ENCODE measurements at regions not wholly inside any gene's neighbourhood (a gene's known extent, or its start where the extent isn't known, plus 50 kb on each side); places are given as distances from the start of the nearest gene placed in this dataset.

DNA sequence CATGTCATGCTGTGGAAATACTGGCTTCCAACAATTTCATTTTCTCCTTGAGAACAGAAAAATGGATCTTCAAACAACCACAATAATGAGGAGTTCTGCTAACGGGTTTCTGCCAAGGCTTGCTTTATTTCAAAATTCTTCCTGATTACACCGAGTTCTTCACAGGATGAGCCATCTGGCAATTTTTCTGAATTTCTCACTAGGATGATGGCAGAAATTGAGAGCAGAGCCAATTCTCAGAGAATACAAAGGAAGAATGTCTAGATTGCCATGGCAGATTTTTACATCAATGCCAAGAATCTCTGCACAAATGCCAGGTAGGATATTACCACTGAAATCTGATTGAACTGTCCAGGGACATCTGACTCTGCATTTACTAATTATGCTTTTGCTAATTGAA, 619.0 kb upstream of the CHRM3 start:
- TF ChIP-seq POLR2AphosphoS5 (IDR thresholded peaks at IDR 0.05) (no peak), EZH2 (IDR thresholded peaks at IDR 0.05; ENCODE audit: borderline replicate concordance, insufficient read depth, low read length, poor library complexity, severe bottlenecking) (no peak), CTCF (IDR thresholded peaks at IDR 0.05; ENCODE audit: poor library complexity, severe bottlenecking) (no peak), RAD21 (conservative IDR thresholded peaks at IDR 0.05) (no peak), EP300 (conservative IDR thresholded peaks at IDR 0.05; ENCODE audit: poor library complexity, severe bottlenecking) (no peak), TAF1 (IDR thresholded peaks at IDR 0.05; ENCODE audit: low read depth) (no peak), MXI1 (conservative IDR thresholded peaks at IDR 0.05; ENCODE audit: poor library complexity, severe bottlenecking) (no peak), SMC3 (conservative IDR thresholded peaks at IDR 0.05; ENCODE audit: poor library complexity) (no peak)
- TF ChIP-seq, protein P1, sequence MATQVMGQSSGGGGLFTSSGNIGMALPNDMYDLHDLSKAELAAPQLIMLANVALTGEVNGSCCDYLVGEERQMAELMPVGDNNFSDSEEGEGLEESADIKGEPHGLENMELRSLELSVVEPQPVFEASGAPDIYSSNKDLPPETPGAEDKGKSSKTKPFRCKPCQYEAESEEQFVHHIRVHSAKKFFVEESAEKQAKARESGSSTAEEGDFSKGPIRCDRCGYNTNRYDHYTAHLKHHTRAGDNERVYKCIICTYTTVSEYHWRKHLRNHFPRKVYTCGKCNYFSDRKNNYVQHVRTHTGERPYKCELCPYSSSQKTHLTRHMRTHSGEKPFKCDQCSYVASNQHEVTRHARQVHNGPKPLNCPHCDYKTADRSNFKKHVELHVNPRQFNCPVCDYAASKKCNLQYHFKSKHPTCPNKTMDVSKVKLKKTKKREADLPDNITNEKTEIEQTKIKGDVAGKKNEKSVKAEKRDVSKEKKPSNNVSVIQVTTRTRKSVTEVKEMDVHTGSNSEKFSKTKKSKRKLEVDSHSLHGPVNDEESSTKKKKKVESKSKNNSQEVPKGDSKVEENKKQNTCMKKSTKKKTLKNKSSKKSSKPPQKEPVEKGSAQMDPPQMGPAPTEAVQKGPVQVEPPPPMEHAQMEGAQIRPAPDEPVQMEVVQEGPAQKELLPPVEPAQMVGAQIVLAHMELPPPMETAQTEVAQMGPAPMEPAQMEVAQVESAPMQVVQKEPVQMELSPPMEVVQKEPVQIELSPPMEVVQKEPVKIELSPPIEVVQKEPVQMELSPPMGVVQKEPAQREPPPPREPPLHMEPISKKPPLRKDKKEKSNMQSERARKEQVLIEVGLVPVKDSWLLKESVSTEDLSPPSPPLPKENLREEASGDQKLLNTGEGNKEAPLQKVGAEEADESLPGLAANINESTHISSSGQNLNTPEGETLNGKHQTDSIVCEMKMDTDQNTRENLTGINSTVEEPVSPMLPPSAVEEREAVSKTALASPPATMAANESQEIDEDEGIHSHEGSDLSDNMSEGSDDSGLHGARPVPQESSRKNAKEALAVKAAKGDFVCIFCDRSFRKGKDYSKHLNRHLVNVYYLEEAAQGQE (IDR thresholded peaks at IDR 0.05; ENCODE audit: borderline replicate concordance), result no peak

Data from neural cell (in vitro differentiated cells).